Panc1 (cell line): ENCODE measurements at regions not wholly inside any gene's neighbourhood (a gene's known extent, or its start where the extent isn't known, plus 50 kb on each side); places are given as distances from the start of the nearest gene placed in this dataset.

Experiments used
- CTCF ChIP-seq: fragments of 450-650 bp; IDR thresholded peaks from 2 replicates; pipeline ENCODE4 v1.5.1; 2017; ENCODE audit warnings: mild to moderate bottlenecking
- POLR2AphosphoS5 ChIP-seq: IDR thresholded peaks from 2 replicates; pipeline ENCODE4 v1.6.1; 2012; ENCODE audit warnings: mild to moderate bottlenecking, low read depth, low read length, moderate library complexity
- SIN3A ChIP-seq: IDR thresholded peaks from 2 replicates; pipeline ENCODE4 v1.6.1; 2012; ENCODE audit warnings: low read depth, mild to moderate bottlenecking, low read length, moderate library complexity, borderline replicate concordance; ENCODE audit not compliant: insufficient read depth

DNA sequence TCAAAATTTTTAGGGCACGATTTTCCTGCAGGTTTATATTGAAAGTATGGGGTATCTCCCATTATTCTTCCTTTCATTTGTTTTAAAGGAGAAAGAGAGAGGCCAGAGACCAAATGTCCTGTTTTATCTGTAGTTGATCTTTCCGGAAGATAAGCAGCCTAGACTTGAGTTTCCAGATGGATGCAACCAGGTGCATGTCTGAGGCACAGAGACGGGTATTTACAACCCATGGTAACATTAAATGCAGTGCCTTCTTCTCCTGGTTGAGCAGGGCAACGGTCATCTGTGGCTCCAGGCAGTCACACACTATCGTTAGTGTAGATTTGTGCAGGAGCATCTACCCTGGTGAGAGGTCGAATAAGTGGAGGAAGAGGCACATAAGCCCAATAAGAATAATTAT, 1507.1 kb downstream of the UQCRFS1 start:
- TF ChIP-seq CTCF = no peak
- TF ChIP-seq POLR2AphosphoS5 = no peak
- TF ChIP-seq SIN3A = no peak
